ENCODE measurements at regions not wholly inside any gene's neighbourhood (a gene's known extent, or its start where the extent isn't known, plus 50 kb on each side); places are given as distances from the start of the nearest gene placed in this dataset.

DNA sequence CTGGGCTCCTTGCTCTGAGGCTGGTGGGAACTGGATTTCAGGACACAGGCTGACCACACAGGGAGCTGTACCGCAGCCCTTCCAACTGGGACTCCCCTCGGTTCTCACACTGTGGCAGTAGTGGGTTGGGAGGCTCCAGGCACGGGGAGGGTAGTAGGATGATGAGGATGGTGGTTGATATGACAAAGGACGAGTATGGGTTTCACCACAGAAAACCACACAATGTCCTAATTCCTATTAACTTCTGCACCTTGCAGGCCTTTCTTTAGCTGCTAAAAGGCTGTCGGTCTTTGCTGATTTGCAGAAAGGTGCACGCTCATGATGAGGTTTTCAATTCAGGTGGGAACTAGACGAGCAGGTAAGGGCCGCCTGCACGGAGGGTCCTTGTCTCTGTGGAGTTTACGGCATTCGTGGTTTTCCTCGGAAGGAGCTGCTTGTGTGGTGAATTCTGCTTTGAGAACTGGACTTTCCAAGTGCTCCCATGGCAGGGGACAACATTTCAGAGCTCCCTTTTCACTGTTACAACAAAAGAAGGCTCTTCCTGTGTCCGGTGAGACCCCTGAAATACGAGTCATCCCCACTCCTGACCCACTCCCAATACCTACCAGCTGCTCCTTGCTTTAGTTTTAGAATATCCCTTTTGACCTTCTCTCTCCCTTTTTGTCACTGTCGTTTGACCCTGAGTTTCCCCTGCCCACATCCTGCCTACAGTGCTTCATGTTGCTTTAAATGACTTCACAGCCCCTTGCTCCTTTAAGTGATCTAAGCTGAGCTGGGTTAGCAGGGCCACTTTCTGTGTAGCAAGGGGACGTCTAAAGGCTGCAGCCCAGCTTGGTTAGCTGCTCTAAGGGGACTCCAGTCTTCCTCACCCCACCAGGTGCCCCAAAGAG is 125.1 kb downstream of the MRPS6 start:
- WGBS, 2 donors: 81 to 82% methylated on average over 15 to 16 of the region's 16 CpGs
- Histone ChIP-seq H3K9me3 (no peaks in the 10 kb centered on the region), H3K27me3 (no peaks in the 10 kb centered on the region), H3K27ac (no peak overlapping the region), H3K4me3 (no peak overlapping the region), H3K36me3 (ENCODE audit: low read depth, missing control alignments) (no peaks in the 10 kb centered on the region), H3K4me1 (peaks cover 11% of the 10 kb centered on the region)
- TF ChIP-seq, protein P1, sequence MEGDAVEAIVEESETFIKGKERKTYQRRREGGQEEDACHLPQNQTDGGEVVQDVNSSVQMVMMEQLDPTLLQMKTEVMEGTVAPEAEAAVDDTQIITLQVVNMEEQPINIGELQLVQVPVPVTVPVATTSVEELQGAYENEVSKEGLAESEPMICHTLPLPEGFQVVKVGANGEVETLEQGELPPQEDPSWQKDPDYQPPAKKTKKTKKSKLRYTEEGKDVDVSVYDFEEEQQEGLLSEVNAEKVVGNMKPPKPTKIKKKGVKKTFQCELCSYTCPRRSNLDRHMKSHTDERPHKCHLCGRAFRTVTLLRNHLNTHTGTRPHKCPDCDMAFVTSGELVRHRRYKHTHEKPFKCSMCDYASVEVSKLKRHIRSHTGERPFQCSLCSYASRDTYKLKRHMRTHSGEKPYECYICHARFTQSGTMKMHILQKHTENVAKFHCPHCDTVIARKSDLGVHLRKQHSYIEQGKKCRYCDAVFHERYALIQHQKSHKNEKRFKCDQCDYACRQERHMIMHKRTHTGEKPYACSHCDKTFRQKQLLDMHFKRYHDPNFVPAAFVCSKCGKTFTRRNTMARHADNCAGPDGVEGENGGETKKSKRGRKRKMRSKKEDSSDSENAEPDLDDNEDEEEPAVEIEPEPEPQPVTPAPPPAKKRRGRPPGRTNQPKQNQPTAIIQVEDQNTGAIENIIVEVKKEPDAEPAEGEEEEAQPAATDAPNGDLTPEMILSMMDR (IDR thresholded peaks at IDR 0.05): no peak
- TF ChIP-seq POLR2A (IDR thresholded peaks at IDR 0.05): no peak
- intact Hi-C loops (cut with DNase I; ENCODE audit: low total_unique reads): no loop called here
- DNase-seq: no peak

DNA sequence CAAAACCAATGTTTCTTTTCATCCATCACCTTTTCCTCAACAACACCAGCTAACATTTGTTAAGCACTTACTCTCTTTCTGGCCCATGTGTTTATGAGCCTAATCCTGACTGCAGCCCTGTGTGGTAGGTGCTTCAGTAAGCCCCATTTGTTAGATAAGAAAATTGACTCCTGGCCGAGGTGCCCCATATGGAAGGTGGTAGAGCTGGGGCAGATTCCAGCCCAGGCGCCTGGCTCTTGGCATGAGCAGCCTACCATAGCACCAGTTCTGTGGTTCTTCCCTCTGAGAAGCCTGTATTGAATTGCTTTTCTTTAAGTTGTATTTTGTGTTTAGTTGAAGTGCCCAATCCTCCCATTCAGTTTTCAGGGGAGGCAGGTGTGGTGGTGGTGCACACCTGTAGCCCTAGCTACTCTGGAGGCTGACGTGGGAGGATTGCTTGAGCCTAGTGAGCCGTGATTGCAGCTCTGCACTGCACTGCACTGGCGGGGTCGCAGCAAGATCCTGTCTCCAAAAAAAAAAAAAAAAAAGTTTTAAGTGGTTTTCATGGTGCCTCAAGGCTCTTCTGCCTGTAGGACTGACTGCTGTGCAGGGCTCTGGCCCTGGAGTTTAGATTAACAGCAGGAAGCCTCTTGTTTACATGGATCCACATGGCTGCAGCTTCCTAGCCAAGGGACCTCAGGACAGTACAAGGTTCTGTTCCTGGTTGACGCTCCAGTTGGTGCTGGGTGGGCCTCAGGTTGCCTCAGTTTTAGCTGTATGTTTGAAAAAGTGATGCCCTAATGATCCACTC is 125.9 kb downstream of the MRPS6 start:
- H3K27me3 ChIP-seq: no peaks in the 10 kb centered on the region
- no peaks in the 10 kb centered on the region for H3K9me3 ChIP-seq
- intact Hi-C loops (cut with DNase I; ENCODE audit: low total_unique reads): no loop called here
- WGBS, 2 donors: 76 to 92% methylated on average over 6 to 7 of the region's 7 CpGs
- no peak for DNase-seq
- no peak overlapping the region for H3K4me3 ChIP-seq
- H3K36me3 ChIP-seq (ENCODE audit: low read depth, missing control alignments): no peaks in the 10 kb centered on the region
- TF ChIP-seq, protein P1 (IDR thresholded peaks at IDR 0.05): no peak
- no peak for TF ChIP-seq POLR2A (IDR thresholded peaks at IDR 0.05)
- peaks cover 14% of the 10 kb centered on the region for H3K4me1 ChIP-seq
- no peak overlapping the region for H3K27ac ChIP-seq

DNA sequence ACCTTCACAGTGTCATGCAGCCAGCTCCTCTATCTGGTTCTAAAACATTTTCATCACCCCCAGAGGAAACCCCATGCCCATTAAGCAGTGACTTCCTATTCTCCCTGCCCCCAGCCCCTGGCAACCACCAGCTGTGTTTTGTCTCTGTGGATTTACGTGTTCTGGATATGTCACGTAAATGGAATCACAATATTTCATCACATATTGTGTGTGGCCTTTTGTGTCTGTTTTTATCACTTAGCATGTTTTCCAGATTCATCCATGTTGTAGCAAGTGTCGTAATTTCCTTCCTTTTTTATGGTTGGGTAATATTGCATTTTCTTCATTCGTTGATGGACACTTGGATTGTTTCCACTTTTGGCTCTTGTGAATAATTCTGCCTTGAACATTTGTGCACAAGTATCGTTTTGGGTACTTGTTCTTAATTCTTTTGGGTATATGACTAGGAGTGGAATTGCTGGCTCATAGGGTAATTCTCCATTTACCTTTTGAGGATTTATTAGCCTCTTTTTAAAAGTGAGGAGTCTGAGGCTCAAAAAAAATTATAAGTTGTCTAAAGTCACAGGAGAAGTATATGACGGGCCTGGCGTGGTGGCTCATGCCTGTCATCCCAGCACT is 127.0 kb downstream of the MRPS6 start:
- intact Hi-C loops (cut with DNase I; ENCODE audit: low total_unique reads): no loop called here
- H3K27ac ChIP-seq: no peak overlapping the region
- no peak for DNase-seq
- WGBS, 2 donors: 88 to 95% methylated on average over 7 of the region's 7 CpGs
- peaks cover 14% of the 10 kb centered on the region for H3K4me1 ChIP-seq
- no peaks in the 10 kb centered on the region for H3K36me3 ChIP-seq (ENCODE audit: low read depth, missing control alignments)
- H3K4me3 ChIP-seq: no peak overlapping the region
- no peaks in the 10 kb centered on the region for H3K9me3 ChIP-seq
- H3K27me3 ChIP-seq: no peaks in the 10 kb centered on the region
- no peak for TF ChIP-seq POLR2A (IDR thresholded peaks at IDR 0.05)
- TF ChIP-seq, protein P1 (IDR thresholded peaks at IDR 0.05): no peak

DNA sequence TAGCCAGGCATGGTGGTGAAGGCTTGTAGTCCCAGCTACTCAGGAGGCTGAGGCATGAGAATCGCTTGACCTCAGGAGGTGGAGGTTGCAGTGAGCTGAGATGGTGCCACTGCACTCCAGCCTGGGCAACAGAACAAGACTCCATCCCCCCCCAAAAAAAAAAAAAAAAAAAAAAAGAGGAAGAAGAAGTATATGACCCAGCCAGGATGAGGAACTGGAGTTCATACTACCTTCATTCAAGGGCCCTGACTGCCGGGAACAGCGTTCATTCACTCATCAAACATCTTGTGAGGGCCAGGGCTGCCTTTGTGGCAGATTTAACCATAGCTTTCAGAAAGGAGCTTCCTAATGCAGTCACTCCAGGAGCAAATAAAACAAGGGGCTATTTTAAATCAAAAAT is 127.6 kb downstream of the MRPS6 start:
- Histone ChIP-seq H3K36me3 (ENCODE audit: low read depth, missing control alignments) (no peaks in the 10 kb centered on the region), H3K4me1 (peaks cover 14% of the 10 kb centered on the region), H3K4me3 (no peak overlapping the region), H3K27me3 (no peaks in the 10 kb centered on the region), H3K9me3 (no peaks in the 10 kb centered on the region), H3K27ac (no peak overlapping the region)
- 87 to 90% methylated on average over 3 of the region's 3 CpGs for WGBS, 2 donors
- no peak for TF ChIP-seq POLR2A (IDR thresholded peaks at IDR 0.05)
- TF ChIP-seq, protein P1 (IDR thresholded peaks at IDR 0.05): no peak
- intact Hi-C loops (cut with DNase I; ENCODE audit: low total_unique reads): no loop called here
- no peak for DNase-seq
